K562 (cell line): ENCODE measurements at regions not wholly inside any gene's neighbourhood (a gene's known extent, or its start where the extent isn't known, plus 50 kb on each side); places are given as distances from the start of the nearest gene placed in this dataset.

Experiments used
- ATAC-seq: fragments of 200-7000 bp; cut with Tn5 transposase; 3 replicates; pipeline ENCODE4 v1.9.1; 2020; ENCODE audit warnings: moderate library complexity
- BruUV-seq: library from RNA; stranded (reverse); fragments of 400-500 nt; replicated peaks from 2 replicates; lab custom pipeline; 2021; lab: Mats Ljungman, UMichigan
- CTCF ChIA-PET: fragments of 300-600 bp; formaldehyde crosslinking; extraction: SDS; loops from one replicate; lab custom pipeline; 2021; ENCODE audit warnings: low intra/inter-chr PET ratio; lab: Yijun Ruan, JAX
- POLR2A ChIA-PET: fragments of 300-600, 350-650 bp; sonication (Branson Sonifier 250); formaldehyde crosslinking; extraction: SDS; loops from one replicate; lab custom pipeline; 2021; ENCODE audit warnings: antibody characterized with exemption, inconsistent platforms; lab: Yijun Ruan, JAX
- DNase-seq, 4 experiments: peaks; one replicate each; pipeline versions ENCODE4 v3.0.0 to v3.0.0-alpha.2; 2011 to 2018; ENCODE audit warnings: low spot score in 3 of 4, mixed read lengths in 3 of 4; ENCODE audit errors: extremely low read depth in 1 of 4
- FAIRE-seq: peaks from 2 replicates; lab custom pipeline; 2011; peaks lifted over from hg19 to GRCh38; lab: Jason Lieb, UNC
- H2AFZ ChIP-seq: 2 replicates; pipeline ENCODE4 v1.6.0; 2011; ENCODE audit warnings: low read depth, low read length, control low read depth, inconsistent platforms
- H3K27ac ChIP-seq: fragments of 200-600 bp; 3 replicates; pipeline ENCODE4 v1.8.0; 2011; ENCODE audit warnings: low read depth, mild to moderate bottlenecking, control low read depth, inconsistent platforms, low read length, moderate library complexity, mixed read lengths; ENCODE audit errors: extremely low read depth
- H3K27me3 ChIP-seq, 2 experiments: fragments of 300-600 bp in 1 of 2; 2 replicates in 1 of 2; 3 replicates in 1 of 2; pipeline versions ENCODE4 v1.6.0 to v1.8.0; 2011; ENCODE audit warnings: inconsistent platforms in 2 of 2, low read length in 2 of 2, mild to moderate bottlenecking in 1 of 2, mixed read lengths in 1 of 2, moderate library complexity in 1 of 2; ENCODE audit not compliant: control insufficient read depth in 2 of 2, insufficient read depth in 2 of 2
- H3K36me3 ChIP-seq: fragments of 300-600 bp; 3 replicates; pipeline ENCODE4 v1.8.0; 2011; ENCODE audit warnings: mild to moderate bottlenecking, low read length, inconsistent platforms; ENCODE audit not compliant: control insufficient read depth, insufficient read depth
- H3K4me1 ChIP-seq, 2 experiments: fragments of 200-600 bp in 1 of 2; replicated peaks in 1 of 2; 2 replicates in 1 of 2; 3 replicates in 1 of 2; pipeline versions ENCODE4 v1.5.1 to v1.8.0; 2011; ENCODE audit warnings: inconsistent platforms in 2 of 2, low read length in 2 of 2, mild to moderate bottlenecking in 1 of 2, mixed read lengths in 1 of 2, moderate library complexity in 1 of 2; ENCODE audit not compliant: control insufficient read depth in 2 of 2, insufficient read depth in 2 of 2
- H3K4me2 ChIP-seq: 2 replicates; pipeline ENCODE4 v1.6.1; 2011; ENCODE audit warnings: low read length, control low read depth, inconsistent platforms, mixed read lengths; ENCODE audit not compliant: insufficient read depth
- H3K4me3 ChIP-seq: fragments of 200-600 bp; sonication (generic), shearing (Covaris generic); 2 replicates; pipeline ENCODE4 v1.5.1; 2016; ENCODE audit warnings: control low read depth, inconsistent platforms
- H3K79me2 ChIP-seq: fragments of 200-600 bp; 3 replicates; pipeline ENCODE4 v1.8.0; 2011; ENCODE audit warnings: low read length, inconsistent platforms; ENCODE audit not compliant: control insufficient read depth, insufficient read depth
- H3K9ac ChIP-seq, 2 experiments: 2 replicates each; pipeline versions ENCODE4 v1.6.0 to v1.6.1; 2011; ENCODE audit warnings: low read depth in 2 of 2, low read length in 2 of 2, control low read depth in 1 of 2, inconsistent platforms in 1 of 2, mild to moderate bottlenecking in 1 of 2, mixed read lengths in 1 of 2; ENCODE audit not compliant: insufficient read depth in 1 of 2
- H3K9me1 ChIP-seq: one replicate; pipeline ENCODE4 v1.6.0; 2011; ENCODE audit warnings: inconsistent platforms, mild to moderate bottlenecking, low read length, moderate library complexity; ENCODE audit not compliant: control insufficient read depth, insufficient read depth
- H3K9me3 ChIP-seq: replicated peaks from 2 replicates; pipeline ENCODE4 v1.5.1; 2011; ENCODE audit warnings: low read depth, low read length, inconsistent platforms; ENCODE audit not compliant: control insufficient read depth, insufficient read depth
- H4K20me1 ChIP-seq: replicated peaks from 2 replicates; pipeline ENCODE4 v1.6.1; 2011; ENCODE audit warnings: low read length, inconsistent platforms, mixed read lengths; ENCODE audit not compliant: control insufficient read depth, insufficient read depth
- FOXK2 ChIP-seq, 2 experiments: fragments of 450-650 bp; IDR thresholded peaks in 1 of 2; conservative IDR thresholded peaks in 1 of 2; 2 replicates each; pipeline ENCODE4 v1.6.1; 2016; ENCODE audit warnings: low read depth in 2 of 2, mild to moderate bottlenecking in 1 of 2
- POLR2A ChIP-seq: fragments of 450-650 bp; conservative IDR thresholded peaks from 2 replicates; pipeline ENCODE4 v1.6.1; 2016
- RAD21 ChIP-seq, 2 experiments: fragments of 250-450 bp in 1 of 2; fragments of 450-650 bp in 1 of 2; sonication (Bioruptor Pico) in 1 of 2; formaldehyde crosslinking in 1 of 2; IDR thresholded peaks in 1 of 2; conservative IDR thresholded peaks in 1 of 2; 2 replicates each; pipeline versions ENCODE4 v1.4.0 to v1.8.0; 2020 to 2022; ENCODE audit warnings: mild to moderate bottlenecking in 2 of 2, moderate library complexity in 1 of 2
- ZFP36 ChIP-seq: fragments of 150-350 bp; IDR thresholded peaks from 2 replicates; pipeline ENCODE4 v1.6.1; 2018; ENCODE audit warnings: low read length, low read depth; ENCODE audit not compliant: partially characterized antibody
- ZNF445 ChIP-seq: fragments of 250-450 bp; sonication (Bioruptor Pico); IDR thresholded peaks from 2 replicates; pipeline ENCODE4 v1.4.0; 2020; ENCODE audit warnings: low read depth, mild to moderate bottlenecking, moderate library complexity
- WGBS: fragments of 100-300 bp; shearing (Covaris generic); methylation state at CpG from one replicate; pipeline ENCODE4 v1.1.6; 2016; ENCODE audit warnings: low coverage, mixed read lengths; ENCODE audit not compliant: insufficient coverage; ENCODE audit errors: missing lambda C conversion rate; 5-methylcytosine and 5-hydroxymethylcytosine counted together
- in situ Hi-C: fragments of 300-500 bp; cut with MboI; formaldehyde crosslinking; loops from 4 replicates; pipeline ENCODE4 v1.15.0; 2018; ENCODE audit warnings: inconsistent platforms, mixed read lengths
- intact Hi-C: fragments of 100-400 bp; cut with micrococcal nuclease; formaldehyde crosslinking; loops from 2 replicates; pipeline ENCODE4 v1.14.2; 2022
- TF ChIP-seq, protein P1 (sequence below): fragments of 450-650 bp; IDR thresholded peaks from 2 replicates; pipeline ENCODE4 v1.6.1; 2016; ENCODE audit warnings: missing biosample characterization, missing genetic modification characterization
- TF ChIP-seq, protein P2 (sequence below): fragments of 200-400 bp; formaldehyde crosslinking; IDR thresholded peaks from 2 replicates; pipeline ENCODE4 v1.6.1; 2017; ENCODE audit warnings: mild to moderate bottlenecking, low read depth, low read length, moderate library complexity

DNA sequence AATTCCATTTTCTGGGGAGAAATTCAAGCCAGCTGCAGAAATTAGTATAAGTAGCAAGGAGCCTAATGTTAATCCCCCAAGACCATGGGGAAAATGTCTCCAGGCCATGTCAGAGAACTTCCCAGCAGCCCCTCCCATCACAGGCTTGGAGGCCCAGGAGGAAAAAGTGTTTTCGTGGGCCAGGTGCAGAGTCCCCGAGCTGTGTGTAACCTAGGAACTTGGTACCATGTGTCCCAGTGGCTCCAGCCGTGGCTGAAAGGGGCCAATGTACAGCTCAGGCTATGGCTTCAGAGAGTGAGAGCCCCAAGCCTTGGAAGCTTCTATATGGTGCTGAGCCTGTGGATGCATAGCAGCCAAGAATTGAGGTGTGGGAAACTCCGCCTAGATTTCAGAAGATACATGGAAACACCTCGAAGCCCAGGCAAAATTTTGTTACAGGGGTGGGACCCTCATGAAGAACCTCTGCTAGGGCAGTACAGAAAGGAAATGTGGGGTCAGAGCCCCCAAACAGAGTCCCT is 286.3 kb downstream of the MATN1 start:
- no TSS peak for BruUV-seq
- Histone ChIP-seq H3K9me1 (no peaks in the 10 kb centered on the region), H3K9me3 (no peaks in the 10 kb centered on the region), H3K27ac (no peak overlapping the region), H4K20me1 (no peaks in the 10 kb centered on the region), H2AFZ (no peak overlapping the region), H3K27me3 (no peaks in the 10 kb centered on the region), H3K79me2 (no peaks in the 10 kb centered on the region), H3K9ac (no peak overlapping the region), H3K4me3 (no peak overlapping the region), H3K4me2 (no peak overlapping the region), H3K36me3 (no peaks in the 10 kb centered on the region), H3K4me1 (no peaks in the 10 kb centered on the region)
- no peak for ATAC-seq
- intact Hi-C loops (no loop called here), in situ Hi-C loops (no loop called here)
- 0% methylated on average over 5 of the region's 5 CpGs for WGBS
- no peak for DNase-seq
- ChIA-PET CTCF (no interaction called here), POLR2A (no interaction called here)
- TF ChIP-seq ZNF445 (CRISPR knock-in tag) = no peak
- TF ChIP-seq, protein P1, sequence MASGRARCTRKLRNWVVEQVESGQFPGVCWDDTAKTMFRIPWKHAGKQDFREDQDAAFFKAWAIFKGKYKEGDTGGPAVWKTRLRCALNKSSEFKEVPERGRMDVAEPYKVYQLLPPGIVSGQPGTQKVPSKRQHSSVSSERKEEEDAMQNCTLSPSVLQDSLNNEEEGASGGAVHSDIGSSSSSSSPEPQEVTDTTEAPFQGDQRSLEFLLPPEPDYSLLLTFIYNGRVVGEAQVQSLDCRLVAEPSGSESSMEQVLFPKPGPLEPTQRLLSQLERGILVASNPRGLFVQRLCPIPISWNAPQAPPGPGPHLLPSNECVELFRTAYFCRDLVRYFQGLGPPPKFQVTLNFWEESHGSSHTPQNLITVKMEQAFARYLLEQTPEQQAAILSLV (tag) = no peak
- TF ChIP-seq ZFP36 = peak; percentile 28
- no peak for FAIRE-seq

DNA sequence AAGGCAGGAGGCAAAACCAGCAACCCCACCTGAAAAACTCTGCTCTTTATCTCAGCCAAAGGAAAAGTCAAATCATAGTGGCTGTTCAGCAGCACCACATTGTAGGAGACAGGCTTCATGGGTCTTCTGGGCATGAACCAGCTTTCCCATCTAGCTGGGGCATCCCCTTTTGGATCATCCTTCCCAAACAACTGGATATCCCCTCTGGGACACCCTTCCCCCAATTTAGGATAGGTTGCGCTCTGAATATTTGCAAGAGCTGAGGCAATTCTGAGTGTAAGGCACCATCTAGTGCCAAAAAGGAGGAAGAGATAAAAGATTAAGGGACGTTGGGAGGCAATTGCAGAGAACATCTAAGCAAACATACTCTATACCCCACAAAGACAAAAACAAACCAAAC is 295.8 kb downstream of the MATN1 start:
- ChIA-PET POLR2A (no interaction called here), CTCF (no interaction called here)
- no peak for TF ChIP-seq POLR2A
- no peak for TF ChIP-seq FOXK2 (conservative IDR thresholded peaks at IDR 0.05 in 1 of 2, IDR thresholded peaks at IDR 0.05 in 1 of 2; ENCODE audit: low read depth in 2 of 2)
- TF ChIP-seq RAD21 (CRISPR knock-in tag; conservative IDR thresholded peaks at IDR 0.05 in 1 of 2, IDR thresholded peaks at IDR 0.05 in 1 of 2) = 0 out of 4 replicates have a peak, but pooled peaks of 1 of the 2 experiments have one; percentile 16
- TF ChIP-seq, protein P2, sequence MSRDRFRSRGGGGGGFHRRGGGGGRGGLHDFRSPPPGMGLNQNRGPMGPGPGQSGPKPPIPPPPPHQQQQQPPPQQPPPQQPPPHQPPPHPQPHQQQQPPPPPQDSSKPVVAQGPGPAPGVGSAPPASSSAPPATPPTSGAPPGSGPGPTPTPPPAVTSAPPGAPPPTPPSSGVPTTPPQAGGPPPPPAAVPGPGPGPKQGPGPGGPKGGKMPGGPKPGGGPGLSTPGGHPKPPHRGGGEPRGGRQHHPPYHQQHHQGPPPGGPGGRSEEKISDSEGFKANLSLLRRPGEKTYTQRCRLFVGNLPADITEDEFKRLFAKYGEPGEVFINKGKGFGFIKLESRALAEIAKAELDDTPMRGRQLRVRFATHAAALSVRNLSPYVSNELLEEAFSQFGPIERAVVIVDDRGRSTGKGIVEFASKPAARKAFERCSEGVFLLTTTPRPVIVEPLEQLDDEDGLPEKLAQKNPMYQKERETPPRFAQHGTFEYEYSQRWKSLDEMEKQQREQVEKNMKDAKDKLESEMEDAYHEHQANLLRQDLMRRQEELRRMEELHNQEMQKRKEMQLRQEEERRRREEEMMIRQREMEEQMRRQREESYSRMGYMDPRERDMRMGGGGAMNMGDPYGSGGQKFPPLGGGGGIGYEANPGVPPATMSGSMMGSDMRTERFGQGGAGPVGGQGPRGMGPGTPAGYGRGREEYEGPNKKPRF = no peak
- intact Hi-C loops (no loop called here), in situ Hi-C loops (no loop called here)
- no peak overlapping the region for H3K9ac ChIP-seq
- no peaks in the 10 kb centered on the region for H4K20me1 ChIP-seq
- 0 out of 5 replicates have a peak, but pooled peaks cover 0 to 6% of the 10 kb centered on the region in 2 experiments for H3K27me3 ChIP-seq
- no peaks in the 10 kb centered on the region for H3K9me1 ChIP-seq
- ATAC-seq (no peak), DNase-seq (no peak), FAIRE-seq (no peak)
- no peaks in the 10 kb centered on the region for H3K36me3 ChIP-seq
- WGBS = 0% methylated on average over 2 of the region's 2 CpGs
- no TSS peak for BruUV-seq
- no peaks in the 10 kb centered on the region for H3K79me2 ChIP-seq
- no peak overlapping the region for H3K27ac ChIP-seq
- no peak overlapping the region for H2AFZ ChIP-seq
- no peak overlapping the region for H3K4me3 ChIP-seq
- H3K4me1 ChIP-seq = no peaks in the 10 kb centered on the region
- no peaks in the 10 kb centered on the region for H3K9me3 ChIP-seq
- H3K4me2 ChIP-seq = no peak overlapping the region
